H1 (cell line): ENCODE measurements at regions not wholly inside any gene's neighbourhood (a gene's known extent, or its start where the extent isn't known, plus 50 kb on each side); places are given as distances from the start of the nearest gene placed in this dataset.

Experiments
- CTCF ChIA-PET: fragments of 300-600 bp; sonication (Branson Sonifier 250); formaldehyde crosslinking; loops from one replicate; lab custom pipeline; 2021; ENCODE audit not compliant: partially characterized antibody; lab: Charles Lee
- POLR2A ChIA-PET: fragments of 300-600 bp; sonication (Branson Sonifier 250); formaldehyde crosslinking; loops from one replicate; lab custom pipeline; 2021; ENCODE audit warnings: inconsistent platforms; ENCODE audit not compliant: partially characterized antibody; lab: Charles Lee
- DNase-seq, 2 experiments: peaks; one replicate each; pipeline versions ENCODE4 v3.0.0 to v3.0.0-alpha.2; 2010 to 2022; ENCODE audit warnings: low spot score in 2 of 2, low read depth in 1 of 2, mixed read lengths in 1 of 2
- FAIRE-seq: peaks from 2 replicates; lab custom pipeline; 2011; peaks lifted over from hg19 to GRCh38; lab: Jason Lieb, UNC
- H2AFZ ChIP-seq: 2 replicates; pipeline ENCODE4 v1.8.1; 2012; ENCODE audit warnings: low read length, inconsistent platforms
- H2AK5ac ChIP-seq: 2 replicates; pipeline ENCODE4 v1.6.1; 2013; ENCODE audit warnings: low read depth, low read length
- H2BK120ac ChIP-seq: replicated peaks from 2 replicates; pipeline ENCODE3; 2013; ENCODE audit warnings: low read depth, low read length, inconsistent platforms
- H2BK12ac ChIP-seq: 2 replicates; pipeline ENCODE4 v1.6.1; 2013; ENCODE audit warnings: low read depth, low read length
- H2BK15ac ChIP-seq: 2 replicates; pipeline ENCODE4 v1.6.1; 2013; ENCODE audit warnings: low read length
- H2BK20ac ChIP-seq: 2 replicates; pipeline ENCODE4 v1.6.1; 2013; ENCODE audit warnings: low read length
- H2BK5ac ChIP-seq: 2 replicates; pipeline ENCODE4 v1.6.1; 2013; ENCODE audit warnings: low read depth, low read length
- H3K14ac ChIP-seq: 2 replicates; pipeline ENCODE4 v1.6.1; 2013; ENCODE audit warnings: inconsistent platforms; ENCODE audit not compliant: insufficient read length
- H3K18ac ChIP-seq: 2 replicates; pipeline ENCODE4 v1.6.1; 2013; ENCODE audit warnings: low read length; ENCODE audit errors: extremely low read depth
- H3K23ac ChIP-seq: 2 replicates; pipeline ENCODE4 v1.6.1; 2013; ENCODE audit warnings: inconsistent platforms; ENCODE audit not compliant: insufficient read length
- H3K23me2 ChIP-seq: 2 replicates; pipeline ENCODE4 v1.6.1; 2013; ENCODE audit warnings: low read depth, low read length
- H3K27ac ChIP-seq: 2 replicates; pipeline ENCODE4 v1.6.1; 2011; ENCODE audit warnings: low read depth, low read length, inconsistent platforms
- H3K27me3 ChIP-seq, 4 experiments: replicated peaks in 1 of 4; 1 replicate in 1 of 4; 2 replicates in 3 of 4; pipeline versions ENCODE4 v1.6.1 to v1.8.1; 2011 to 2013; ENCODE audit warnings: low read length in 3 of 4, mild to moderate bottlenecking in 3 of 4, inconsistent platforms in 2 of 4, mixed read lengths in 2 of 4, moderate library complexity in 1 of 4; ENCODE audit not compliant: control insufficient read depth in 3 of 4, insufficient read depth in 3 of 4; ENCODE audit errors: extremely low read depth in 1 of 4
- H3K36me3 ChIP-seq, 4 experiments: 2 replicates each; pipeline versions ENCODE4 v1.6.1 to v1.8.1; 2011 to 2013; ENCODE audit warnings: mild to moderate bottlenecking in 4 of 4, low read length in 3 of 4, moderate library complexity in 2 of 4, control low read depth in 1 of 4, inconsistent platforms in 1 of 4; ENCODE audit not compliant: insufficient read depth in 4 of 4, control insufficient read depth in 2 of 4
- H3K4ac ChIP-seq: replicated peaks from 2 replicates; pipeline ENCODE3; 2013; ENCODE audit warnings: low read length, low read depth, mixed read lengths, inconsistent platforms; ENCODE audit not compliant: insufficient read length
- H3K4me1 ChIP-seq, 4 experiments: replicated peaks in 1 of 4; 1 replicate in 1 of 4; 2 replicates in 3 of 4; pipeline versions ENCODE4 v1.6.1 to v1.8.1; 2011 to 2013; ENCODE audit warnings: low read length in 3 of 4, inconsistent platforms in 2 of 4, mixed read lengths in 1 of 4; ENCODE audit not compliant: insufficient read depth in 4 of 4, control insufficient read depth in 3 of 4
- H3K4me2 ChIP-seq, 2 experiments: 2 replicates each; pipeline versions ENCODE4 v1.6.1 to v1.8.1; 2011 to 2013; ENCODE audit warnings: low read depth in 2 of 2, low read length in 2 of 2, control low read depth in 1 of 2, inconsistent platforms in 1 of 2, mild to moderate bottlenecking in 1 of 2; ENCODE audit not compliant: insufficient read depth in 1 of 2
- H3K4me3 ChIP-seq, 4 experiments: fragments of 200-600, 300-600 bp in 1 of 4; sonication (generic), shearing (Covaris generic), sonication (Bioruptor Twin) in 1 of 4; 2 replicates each; pipeline versions ENCODE4 v1.5.1 to v1.8.1; 2011 to 2016; ENCODE audit warnings: low read length in 4 of 4, low read depth in 3 of 4, control low read depth in 2 of 4, inconsistent platforms in 2 of 4, mild to moderate bottlenecking in 2 of 4, mixed read lengths in 1 of 4, moderate library complexity in 1 of 4; ENCODE audit not compliant: insufficient read depth in 2 of 4; ENCODE audit errors: extremely low read depth in 1 of 4
- H3K56ac ChIP-seq: replicated peaks from 2 replicates; pipeline ENCODE3; 2013; ENCODE audit warnings: low read depth, mild to moderate bottlenecking, mixed read lengths, low read length, inconsistent platforms; ENCODE audit not compliant: insufficient read length
- H3K79me1 ChIP-seq: 2 replicates; pipeline ENCODE4 v1.6.1; 2013; ENCODE audit warnings: low read depth, low read length, control low read depth
- H3K79me2 ChIP-seq, 2 experiments: 2 replicates each; pipeline versions ENCODE4 v1.6.1 to v1.8.1; 2012 to 2013; ENCODE audit warnings: low read length in 2 of 2, mild to moderate bottlenecking in 2 of 2, inconsistent platforms in 1 of 2; ENCODE audit not compliant: insufficient read depth in 2 of 2, control insufficient read depth in 1 of 2
- H3K9ac ChIP-seq, 4 experiments: replicated peaks in 1 of 4; 1 replicate in 1 of 4; 2 replicates in 3 of 4; pipeline versions ENCODE4 v1.6.1 to v1.8.1; 2011 to 2013; ENCODE audit warnings: low read depth in 3 of 4, low read length in 3 of 4, control low read depth in 2 of 4, mild to moderate bottlenecking in 2 of 4, moderate library complexity in 2 of 4, inconsistent platforms in 1 of 4; ENCODE audit errors: extremely low read depth in 1 of 4
- H3K9me3 ChIP-seq, 2 experiments: 2 replicates each; pipeline versions ENCODE4 v1.6.1 to v1.8.1; 2012 to 2013; ENCODE audit warnings: mild to moderate bottlenecking in 2 of 2, moderate library complexity in 2 of 2, control low read depth in 1 of 2, inconsistent platforms in 1 of 2, low read depth in 1 of 2, low read length in 1 of 2, mixed read lengths in 1 of 2; ENCODE audit not compliant: insufficient read depth in 2 of 2
- H4K20me1 ChIP-seq, 2 experiments: replicated peaks in 1 of 2; 2 replicates each; pipeline versions ENCODE3 to v1.8.1; 2011 to 2013; ENCODE audit warnings: inconsistent platforms in 2 of 2, low read length in 2 of 2, mild to moderate bottlenecking in 1 of 2; ENCODE audit not compliant: insufficient read depth in 2 of 2, control insufficient read depth in 1 of 2
- H4K5ac ChIP-seq: 2 replicates; pipeline ENCODE4 v1.6.1; 2013; ENCODE audit warnings: low read length, low read depth, mixed read lengths, inconsistent platforms; ENCODE audit not compliant: insufficient read length
- H4K8ac ChIP-seq: 2 replicates; pipeline ENCODE4 v1.8.0; 2013; ENCODE audit warnings: mild to moderate bottlenecking, moderate library complexity, low read length, inconsistent platforms; ENCODE audit not compliant: insufficient read depth; ENCODE audit errors: extremely low read depth
- H4K91ac ChIP-seq: replicated peaks from 2 replicates; pipeline ENCODE3; 2013; ENCODE audit warnings: low read length, mixed read lengths, inconsistent platforms; ENCODE audit not compliant: insufficient read length
- ATF2 ChIP-seq: IDR thresholded peaks from 2 replicates; pipeline ENCODE4 v1.6.1; 2012; ENCODE audit warnings: low read length, inconsistent platforms
- CBX5 ChIP-seq: fragments of 300-800, 300-1000 bp; sonication (generic); IDR thresholded peaks from 2 replicates; pipeline ENCODE4 v1.7.1; 2016; ENCODE audit warnings: antibody characterized with exemption, low read length, low read depth
- EZH2 ChIP-seq: fragments of 200-600 bp; sonication (generic); IDR thresholded peaks from 2 replicates; pipeline ENCODE4 v1.7.1; 2012; ENCODE audit warnings: low read depth, mild to moderate bottlenecking, moderate library complexity, low read length, inconsistent platforms; ENCODE audit not compliant: severe bottlenecking
- JUN ChIP-seq: IDR thresholded peaks from 2 replicates; pipeline ENCODE4 v1.6.1; 2011; ENCODE audit warnings: low read depth, mild to moderate bottlenecking, improper control_type of control experiment, low read length
- KDM4A ChIP-seq: IDR thresholded peaks from one replicate; pipeline ENCODE4 v1.7.1; 2012; ENCODE audit warnings: low read depth, mild to moderate bottlenecking, moderate library complexity, low read length, inconsistent platforms; ENCODE audit not compliant: severe bottlenecking
- NANOG ChIP-seq: IDR thresholded peaks from 2 replicates; pipeline ENCODE4 v1.6.1; 2011; ENCODE audit warnings: low read length, low read depth, mild to moderate bottlenecking, inconsistent platforms; ENCODE audit not compliant: insufficient read depth, poor library complexity, severe bottlenecking
- RBBP5 ChIP-seq: IDR thresholded peaks from 2 replicates; pipeline ENCODE4 v1.7.1; 2012; ENCODE audit warnings: low read depth, mild to moderate bottlenecking, inconsistent platforms, low read length, moderate library complexity, borderline replicate concordance
- SIX5 ChIP-seq: IDR thresholded peaks from 2 replicates; pipeline ENCODE4 v1.6.1; 2011; ENCODE audit warnings: mild to moderate bottlenecking, low read depth, low read length
- SP1 ChIP-seq: IDR thresholded peaks from 2 replicates; pipeline ENCODE4 v1.6.1; 2011; ENCODE audit warnings: low read depth, low read length
- SUZ12 ChIP-seq: fragments of 200-600 bp; sonication (generic); IDR thresholded peaks from 2 replicates; pipeline ENCODE4 v1.6.1; 2012; ENCODE audit warnings: mild to moderate bottlenecking, inconsistent platforms, low read length, moderate library complexity, mixed read lengths
- TAF1 ChIP-seq: IDR thresholded peaks from 2 replicates; pipeline ENCODE4 v1.6.1; 2011; ENCODE audit warnings: mild to moderate bottlenecking, low read depth, low read length
- TEAD4 ChIP-seq: IDR thresholded peaks from 2 replicates; pipeline ENCODE4 v1.6.1; 2012; ENCODE audit warnings: low read depth, low read length, inconsistent platforms, mixed read lengths
- ZNF274 ChIP-seq: IDR thresholded peaks from 2 replicates; pipeline ENCODE4 v1.7.0; 2012; ENCODE audit warnings: low read length, borderline replicate concordance; ENCODE audit errors: extremely low read depth
- WGBS, 2 experiments: shearing (Covaris generic) in 1 of 2; methylation state at CpG; one replicate each; pipeline versions ENCODE4 v1.1.6 to v1.1.7; 2013 to 2015; ENCODE audit warnings: low lambda C conversion rate in 2 of 2, mixed read lengths in 2 of 2, inconsistent platforms in 1 of 2, low coverage in 1 of 2, missing lambda C conversion rate in 1 of 2; ENCODE audit not compliant: insufficient replicate concordance in 2 of 2, insufficient coverage in 1 of 2, insufficient read length in 1 of 2; ENCODE audit errors: extremely low coverage in 1 of 2, missing lambda C conversion rate in 1 of 2; 5-methylcytosine and 5-hydroxymethylcytosine counted together

- no peak overlapping the region for H2AK5ac ChIP-seq
- 96% methylated on average over 1 of the region's 1 CpG; no CpG with 5 or more reads in 1 of the 2 experiments for WGBS, 2 experiments
- DNase-seq (no peak), FAIRE-seq (no peak)
- H3K14ac ChIP-seq: no peak overlapping the region
- TF ChIP-seq NANOG (no peak), JUN (no peak), EZH2 (no peak), SUZ12 (no peak), TAF1 (no peak), SP1 (no peak), TEAD4 (no peak), SIX5 (no peak), ATF2 (no peak), CBX5 (no peak), KDM4A (no peak), ZNF274 (no peak), RBBP5 (no peak)
- H4K5ac ChIP-seq: no peak overlapping the region
- no peaks in the 10 kb centered on the region for H4K20me1 ChIP-seq
- H3K79me2 ChIP-seq: no peaks in the 10 kb centered on the region
- CTCF ChIA-PET: interaction anchor here (0.6 to 1.5 kb wide), 2 partner anchors 13 to 19 kb away, joined by 3 to 4 read pairs; no protein-coding TSS in a partner anchor
- no peak overlapping the region for H3K4me3 ChIP-seq
- no peak overlapping the region for H2BK20ac ChIP-seq
- H2BK12ac ChIP-seq: no peak overlapping the region
- H3K9ac ChIP-seq: no peak overlapping the region
- H3K79me1 ChIP-seq: no peaks in the 10 kb centered on the region
- H3K56ac ChIP-seq: no peak overlapping the region
- H3K4me1 ChIP-seq: peaks cover 0 to 4% (median 1%) of the 10 kb centered on the region in 4 experiments; a peak in 2 of 7 replicates
- no peak overlapping the region for H3K23ac ChIP-seq
- no peaks in the 10 kb centered on the region for H3K9me3 ChIP-seq
- H3K27me3 ChIP-seq: no peaks in the 10 kb centered on the region
- H3K18ac ChIP-seq: no peak overlapping the region
- H3K23me2 ChIP-seq: no peaks in the 10 kb centered on the region
- H3K27ac ChIP-seq: no peak overlapping the region
- H2BK5ac ChIP-seq: no peak overlapping the region
- H2BK15ac ChIP-seq: no peak overlapping the region
- H3K36me3 ChIP-seq: no peaks in the 10 kb centered on the region
- H3K4me2 ChIP-seq: no peak overlapping the region
- POLR2A ChIA-PET: no interaction called here
- no peak overlapping the region for H2AFZ ChIP-seq
- no peak overlapping the region for H4K91ac ChIP-seq
- no peak overlapping the region for H4K8ac ChIP-seq
- no peak overlapping the region for H3K4ac ChIP-seq
- no peak overlapping the region for H2BK120ac ChIP-seq
Observed at GRCh38 chr6:23511817-23512216, 614.2 kb upstream of the NRSN1 start.
